ENCODE measurements at regions not wholly inside any gene's neighbourhood (a gene's known extent, or its start where the extent isn't known, plus 50 kb on each side); places are given as distances from the start of the nearest gene placed in this dataset.

- H3K9ac ChIP-seq (ENCODE audit: low read depth, low read length) = no peak overlapping the region
- TF ChIP-seq EZH2 (IDR thresholded peaks at IDR 0.05; ENCODE audit: borderline replicate concordance, low read depth, low read length, severe bottlenecking) (no peak), CTCF (IDR thresholded peaks at IDR 0.05; ENCODE audit: borderline replicate concordance, extremely low read depth, low read length, poor library complexity, severe bottlenecking) (no peak)
- H3K36me3 ChIP-seq (ENCODE audit: insufficient read depth, low read length) = no peaks in the 10 kb centered on the region
- ATAC-seq (ENCODE audit: insufficient read depth, low read depth) = no peak
- H4K20me1 ChIP-seq (ENCODE audit: insufficient read depth, low read length) = no peaks in the 10 kb centered on the region
- H3K4me2 ChIP-seq (ENCODE audit: insufficient read depth, low read length) = no peak overlapping the region
- no peak overlapping the region for H2AFZ ChIP-seq (ENCODE audit: low read depth, low read length)
- no peaks in the 10 kb centered on the region for H3K27me3 ChIP-seq (ENCODE audit: insufficient read depth, low read length, poor library complexity)
- no peak overlapping the region for H3K27ac ChIP-seq (ENCODE audit: low read length)
- H3K4me3 ChIP-seq (ENCODE audit: low read depth in 1 of 2, low read length in 2 of 2) = no peak overlapping the region
- H3K9me3 ChIP-seq (ENCODE audit: insufficient read depth, low read length, severe bottlenecking) = no peaks in the 10 kb centered on the region
- DNase-seq = no peak
- H3K4me1 ChIP-seq (ENCODE audit: insufficient read depth, low read length) = no peaks in the 10 kb centered on the region
- H3K79me2 ChIP-seq (ENCODE audit: insufficient read depth, low read length) = no peaks in the 10 kb centered on the region
Measured at GRCh38 chr16:50878966-50879615, 137.2 kb downstream of the CYLD start.

- ATAC-seq (ENCODE audit: insufficient read depth, low read depth) (no peak), DNase-seq (no peak)
- Histone ChIP-seq H2AFZ (ENCODE audit: low read depth, low read length) (no peak overlapping the region), H3K27ac (ENCODE audit: low read length) (no peak overlapping the region), H3K9me3 (ENCODE audit: insufficient read depth, low read length, severe bottlenecking) (no peaks in the 10 kb centered on the region), H3K27me3 (ENCODE audit: insufficient read depth, low read length, poor library complexity) (no peaks in the 10 kb centered on the region), H3K4me1 (ENCODE audit: insufficient read depth, low read length) (no peaks in the 10 kb centered on the region), H3K9ac (ENCODE audit: low read depth, low read length) (no peak overlapping the region), H4K20me1 (ENCODE audit: insufficient read depth, low read length) (no peaks in the 10 kb centered on the region), H3K4me3 (ENCODE audit: low read depth in 1 of 2, low read length in 2 of 2) (no peak overlapping the region), H3K36me3 (ENCODE audit: insufficient read depth, low read length) (no peaks in the 10 kb centered on the region), H3K79me2 (ENCODE audit: insufficient read depth, low read length) (no peaks in the 10 kb centered on the region), H3K4me2 (ENCODE audit: insufficient read depth, low read length) (no peak overlapping the region)
- no peak for TF ChIP-seq CTCF (IDR thresholded peaks at IDR 0.05; ENCODE audit: borderline replicate concordance, extremely low read depth, low read length, poor library complexity, severe bottlenecking)
- TF ChIP-seq EZH2 (IDR thresholded peaks at IDR 0.05; ENCODE audit: borderline replicate concordance, low read depth, low read length, severe bottlenecking) = no peak
Measured at GRCh38 chr16:50878536-50878935, 136.7 kb downstream of the CYLD start.

- Histone ChIP-seq H3K9ac (ENCODE audit: low read depth, low read length) (no peak overlapping the region), H3K4me2 (ENCODE audit: insufficient read depth, low read length) (no peak overlapping the region), H3K27ac (ENCODE audit: low read length) (no peak overlapping the region), H3K27me3 (ENCODE audit: insufficient read depth, low read length, poor library complexity) (no peaks in the 10 kb centered on the region), H3K9me3 (ENCODE audit: insufficient read depth, low read length, severe bottlenecking) (no peaks in the 10 kb centered on the region), H2AFZ (ENCODE audit: low read depth, low read length) (no peak overlapping the region), H3K4me1 (ENCODE audit: insufficient read depth, low read length) (no peaks in the 10 kb centered on the region), H3K36me3 (ENCODE audit: insufficient read depth, low read length) (no peaks in the 10 kb centered on the region), H4K20me1 (ENCODE audit: insufficient read depth, low read length) (no peaks in the 10 kb centered on the region), H3K79me2 (ENCODE audit: insufficient read depth, low read length) (no peaks in the 10 kb centered on the region), H3K4me3 (ENCODE audit: low read depth in 1 of 2, low read length in 2 of 2) (no peak overlapping the region)
- no peak for TF ChIP-seq CTCF (IDR thresholded peaks at IDR 0.05; ENCODE audit: borderline replicate concordance, extremely low read depth, low read length, poor library complexity, severe bottlenecking)
- TF ChIP-seq EZH2 (IDR thresholded peaks at IDR 0.05; ENCODE audit: borderline replicate concordance, low read depth, low read length, severe bottlenecking) = no peak
- DNase-seq (no peak), ATAC-seq (ENCODE audit: insufficient read depth, low read depth) (no peak)
Measured at GRCh38 chr16:50876263-50876662, 134.4 kb downstream of the CYLD start.

All from DND-41 (cell line).